Peyer's patch (tissue), 4 donors: ENCODE measurements at regions not wholly inside any gene's neighbourhood (a gene's known extent, or its start where the extent isn't known, plus 50 kb on each side); places are given as distances from the start of the nearest gene placed in this dataset.

ENCODE experiments used
- DNase-seq, 3 donors: peaks; one replicate each; pipeline ENCODE4 v3.0.0-alpha.2; 2017 to 2019
- H3K27ac ChIP-seq, 4 donors: fragments of 200-600 bp; sonication (generic); one replicate each; pipeline ENCODE4 v1.5.1; 2016 to 2019
- H3K27me3 ChIP-seq, 2 donors: fragments of 200-600 bp; sonication (generic); one replicate each; pipeline ENCODE4 v1.5.1; 2019
- H3K36me3 ChIP-seq, 3 donors: fragments of 200-600 bp; sonication (generic); one replicate each; pipeline ENCODE4 v1.5.1; 2016 to 2019
- H3K4me1 ChIP-seq, 4 donors: fragments of 200-600 bp; sonication (generic); one replicate each; pipeline ENCODE4 v1.5.1; 2016 to 2019
- H3K4me3 ChIP-seq, 4 donors: fragments of 200-600 bp; sonication (generic); 1 replicate in 3 of 4; 2 replicates in 1 of 4; pipeline ENCODE4 v1.5.1; 2016 to 2019; ENCODE audit warnings: mild to moderate bottlenecking in 1 of 4
- H3K9me3 ChIP-seq, 4 donors: fragments of 200-600 bp; sonication (generic); one replicate each; pipeline ENCODE4 v1.5.1; 2016 to 2019; ENCODE audit warnings: mild to moderate bottlenecking in 1 of 4
- CTCF ChIP-seq, 6 experiments: fragments of 450-650 bp in 4 of 6; fragments of 200-600 bp in 2 of 6; sonication (generic) in 1 of 6; IDR thresholded peaks; one replicate each; pipeline ENCODE4 v1.5.1; 2017 to 2019; ENCODE audit warnings: antibody characterized with exemption in 6 of 6, mild to moderate bottlenecking in 3 of 6, moderate library complexity in 1 of 6
- POLR2A ChIP-seq, 2 donors: fragments of 450-650 bp; IDR thresholded peaks; one replicate each; pipeline ENCODE4 v1.5.1; 2017; ENCODE audit warnings: antibody characterized with exemption in 2 of 2, mild to moderate bottlenecking in 2 of 2, moderate library complexity in 2 of 2

DNA sequence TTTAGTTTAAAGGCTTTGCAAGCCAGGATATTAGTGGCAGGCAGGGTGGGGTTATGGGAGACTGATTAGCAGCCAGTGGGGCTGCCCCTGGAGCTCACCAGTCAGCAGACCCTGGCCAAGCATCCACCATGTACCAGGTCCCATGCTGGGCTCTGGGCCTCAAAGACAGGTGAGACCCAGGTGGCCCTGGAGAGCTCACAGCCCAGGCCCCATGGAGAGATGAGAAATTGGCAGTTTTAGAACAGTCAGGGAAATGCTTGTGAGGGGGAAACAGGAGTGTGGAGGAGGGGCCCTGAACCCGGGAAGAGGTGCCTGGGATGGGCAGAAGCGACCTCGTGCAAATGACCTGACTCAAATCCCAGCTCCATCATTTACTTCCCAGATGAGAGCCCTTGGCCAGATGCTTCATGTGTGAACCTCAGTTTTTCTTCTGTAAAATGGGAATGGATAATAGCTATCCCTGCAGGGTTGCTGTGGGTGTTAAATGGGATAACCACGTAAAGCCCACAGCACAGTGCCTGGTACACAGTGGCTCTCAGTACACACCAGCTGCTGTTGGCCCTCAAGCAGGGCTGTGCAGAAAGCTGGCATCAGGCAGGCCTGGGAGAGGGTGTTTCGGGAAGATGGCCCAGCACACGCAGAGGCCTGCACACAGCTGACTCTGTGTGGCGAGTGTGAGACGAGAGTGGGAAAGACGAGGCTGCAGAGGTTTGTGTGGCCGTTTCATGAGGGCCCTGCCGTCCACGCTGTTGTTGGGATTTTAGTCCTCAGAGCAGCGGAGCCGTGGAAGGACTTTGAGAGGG lies 518.5 kb downstream of the PTPRU start:
- no peak overlapping the region for H3K4me3 ChIP-seq
- no peaks in the 10 kb centered on the region for H3K9me3 ChIP-seq
- TF ChIP-seq POLR2A (IDR thresholded peaks at IDR 0.05): no peak
- TF ChIP-seq CTCF (IDR thresholded peaks at IDR 0.05): no peak
- no peaks in the 10 kb centered on the region for H3K4me1 ChIP-seq
- H3K36me3 ChIP-seq: no peaks in the 10 kb centered on the region
- DNase-seq: peak in 1 of 3 donors; percentile 23
- no peaks in the 10 kb centered on the region for H3K27me3 ChIP-seq
- H3K27ac ChIP-seq: no peak overlapping the region

GRCh38 chr1:29753771-29754572 lies 517.6 kb downstream of the PTPRU start:
- Histone ChIP-seq H3K27ac (no peak overlapping the region), H3K4me1 (no peaks in the 10 kb centered on the region), H3K4me3 (no peak overlapping the region), H3K9me3 (no peaks in the 10 kb centered on the region), H3K36me3 (no peaks in the 10 kb centered on the region), H3K27me3 (no peaks in the 10 kb centered on the region)
- TF ChIP-seq POLR2A (IDR thresholded peaks at IDR 0.05) (no peak), CTCF (IDR thresholded peaks at IDR 0.05) (no peak)
- peak in 1 of 3 donors; percentile 24 for DNase-seq

- Histone ChIP-seq H3K4me1 (no peaks in the 10 kb centered on the region), H3K36me3 (no peaks in the 10 kb centered on the region), H3K27me3 (no peaks in the 10 kb centered on the region), H3K9me3 (no peaks in the 10 kb centered on the region), H3K27ac (no peak overlapping the region), H3K4me3 (no peak overlapping the region)
- peak in 1 of 3 donors; percentile 5 for DNase-seq
- TF ChIP-seq POLR2A (IDR thresholded peaks at IDR 0.05) (no peak), CTCF (IDR thresholded peaks at IDR 0.05) (no peak)
These were observed 516.9 kb downstream of the PTPRU start for GRCh38 chr1:29753244-29753643.

DNA sequence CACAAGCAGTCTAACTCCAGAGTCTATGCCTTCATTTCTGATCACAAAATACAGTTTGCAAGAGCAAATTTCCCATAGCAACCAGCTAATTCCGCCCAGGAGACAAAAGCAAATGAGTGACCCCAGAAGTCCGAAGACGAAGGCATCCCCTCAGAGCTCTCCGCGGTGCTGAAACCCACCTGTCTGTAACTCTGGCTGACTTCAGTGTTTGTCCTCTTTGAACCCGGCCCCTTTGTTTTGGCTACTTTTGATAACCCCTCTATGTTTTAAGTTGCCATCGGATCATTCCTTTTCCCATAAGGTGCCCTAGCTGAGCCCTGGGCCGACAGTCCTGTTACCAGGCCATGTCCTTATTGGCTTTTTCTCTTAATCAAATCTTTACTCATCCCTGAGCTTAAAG lies 515.8 kb downstream of the PTPRU start:
- Histone ChIP-seq H3K4me3 (no peak overlapping the region), H3K36me3 (no peaks in the 10 kb centered on the region)
- TF ChIP-seq POLR2A (IDR thresholded peaks at IDR 0.05): no peak
- TF ChIP-seq CTCF (IDR thresholded peaks at IDR 0.05): no peak

GRCh38 chr1:29749024-29749945 lies 513.0 kb downstream of the PTPRU start:
- Histone ChIP-seq H3K4me1 (no peaks in the 10 kb centered on the region), H3K9me3 (no peaks in the 10 kb centered on the region), H3K27me3 (no peaks in the 10 kb centered on the region), H3K4me3 (no peak overlapping the region), H3K27ac (no peak overlapping the region), H3K36me3 (no peaks in the 10 kb centered on the region)
- DNase-seq: peak in 1 of 3 donors; percentile 21
- no peak for TF ChIP-seq POLR2A (IDR thresholded peaks at IDR 0.05)
- TF ChIP-seq CTCF (IDR thresholded peaks at IDR 0.05): no peak

More for the DNA sequence above, 515.8 kb downstream of the PTPRU start:
- H3K27me3 ChIP-seq: no peaks in the 10 kb centered on the region
- DNase-seq: peak in 1 of 3 donors; percentile 21
- H3K4me1 ChIP-seq: no peaks in the 10 kb centered on the region
- H3K9me3 ChIP-seq: no peaks in the 10 kb centered on the region
- no peak overlapping the region for H3K27ac ChIP-seq
